Esophagus squamous epithelium (tissue), 4 donors: ENCODE measurements at regions not wholly inside any gene's neighbourhood (a gene's known extent, or its start where the extent isn't known, plus 50 kb on each side); places are given as distances from the start of the nearest gene placed in this dataset.

Experiments
- CTCF ChIP-seq, 6 experiments: fragments of 450-650 bp in 4 of 6; fragments of 200-600 bp in 2 of 6; sonication (generic) in 2 of 6; IDR thresholded peaks; one replicate each; pipeline ENCODE4 v1.5.1; 2016 to 2019; ENCODE audit warnings: antibody characterized with exemption in 6 of 6, mild to moderate bottlenecking in 4 of 6, moderate library complexity in 4 of 6
- POLR2A ChIP-seq, 4 donors: fragments of 450-650 bp; IDR thresholded peaks; one replicate each; pipeline ENCODE4 v1.6.1; 2017; ENCODE audit warnings: antibody characterized with exemption in 4 of 4, mild to moderate bottlenecking in 4 of 4, moderate library complexity in 3 of 4

GRCh38 chr12:87775784-87776183, 253.4 kb downstream of the C12orf50 start:
- no peak for TF ChIP-seq CTCF (IDR thresholded peaks at IDR 0.05)
- no peak for TF ChIP-seq POLR2A (IDR thresholded peaks at IDR 0.05)
